IMR-90 (cell line): ENCODE measurements at regions not wholly inside any gene's neighbourhood (a gene's known extent, or its start where the extent isn't known, plus 50 kb on each side); places are given as distances from the start of the nearest gene placed in this dataset.

ENCODE experiments used
- CTCF ChIP-seq: conservative IDR thresholded peaks from 2 replicates; pipeline ENCODE4 v1.5.1; 2012; ENCODE audit warnings: mild to moderate bottlenecking, low read depth, low read length, improper control_type of control experiment
- POLR2A ChIP-seq: IDR thresholded peaks from 2 replicates; pipeline ENCODE4 v1.6.1; 2012; ENCODE audit warnings: mild to moderate bottlenecking, low read depth, low read length
- SMC3 ChIP-seq: fragments of 150-350 bp; IDR thresholded peaks from 2 replicates; pipeline ENCODE4 v1.6.1; 2016; ENCODE audit warnings: low read depth, mild to moderate bottlenecking, antibody characterized with exemption, low read length, moderate library complexity

GRCh38 chr12:69179786-69180185 is 59.6 kb upstream of the CPSF6 start:
- TF ChIP-seq CTCF (no peak), POLR2A (no peak), SMC3 (no peak)
